Heart right ventricle (tissue), 16 donors: ENCODE measurements at regions not wholly inside any gene's neighbourhood (a gene's known extent, or its start where the extent isn't known, plus 50 kb on each side); places are given as distances from the start of the nearest gene placed in this dataset.
"Not testable (repeated sequence)": the region's sequence is repeated elsewhere in the genome, so short reads cannot be mapped to it uniquely, and the experiment has no call there.

Experiments used
- ATAC-seq, 8 donors: fragments of 200-7000 bp; cut with Tn5 transposase; one replicate each; pipeline ENCODE4 v1.9.1; 2020; ENCODE audit warnings: mild to moderate bottlenecking in 8 of 8, moderate library complexity in 8 of 8, moderate number of reproducible peaks in 1 of 8
- DNase-seq, 2 donors: peaks; one replicate each; pipeline ENCODE4 v3.0.0-alpha.2; 2020
- H3K27ac ChIP-seq, 10 donors: fragments of 200-600 bp; sonication (generic) in 2 of 10; one replicate each; pipeline versions ENCODE4 v1.5.0 to v1.8.0; 2020 to 2022; ENCODE audit warnings: mild to moderate bottlenecking in 3 of 10
- H3K27me3 ChIP-seq, 7 donors: fragments of 200-600 bp; one replicate each; pipeline ENCODE4 v1.8.0; 2021 to 2022; ENCODE audit warnings: mild to moderate bottlenecking in 2 of 7
- H3K36me3 ChIP-seq, 9 donors: fragments of 200-600 bp; sonication (generic) in 1 of 9; one replicate each; pipeline versions ENCODE4 v1.5.0 to v1.8.0; 2020 to 2022; ENCODE audit warnings: mild to moderate bottlenecking in 2 of 9
- H3K4me1 ChIP-seq, 9 donors: fragments of 200-600 bp; sonication (generic) in 1 of 9; one replicate each; pipeline versions ENCODE4 v1.5.0 to v1.8.0; 2020 to 2022; ENCODE audit warnings: mild to moderate bottlenecking in 4 of 9
- H3K4me3 ChIP-seq, 10 donors: fragments of 200-600 bp; sonication (generic) in 2 of 10; one replicate each; pipeline versions ENCODE4 v1.5.0 to v1.8.0; 2020 to 2022; ENCODE audit warnings: mild to moderate bottlenecking in 7 of 10, moderate library complexity in 2 of 10
- H3K9me3 ChIP-seq, 11 donors: fragments of 200-600 bp in 10 of 11; sonication (generic) in 2 of 11; one replicate each; pipeline versions ENCODE4 v1.5.0 to v1.8.0; 2013 to 2022; ENCODE audit warnings: mild to moderate bottlenecking in 2 of 11, control low read depth in 1 of 11, moderate library complexity in 1 of 11
- WGBS, 2 donors: extraction: QIAGEN DNeasy Blood & Tissue Kit; methylation state at CpG; one replicate each; pipeline ENCODE4 v1.1.7; 2013; ENCODE audit warnings: inconsistent platforms in 1 of 2; 5-methylcytosine and 5-hydroxymethylcytosine counted together
- intact Hi-C, 10 donors: fragments of 100-400 bp; cut with DNase I; formaldehyde crosslinking; loops; one replicate each; pipeline versions ENCODE4 v1.11.1 to v1.14.2; 2022
- TF ChIP-seq, protein P1 (sequence below), 9 donors: fragments of 200-600 bp; sonication (generic) in 2 of 9; IDR thresholded peaks; one replicate each; pipeline versions ENCODE4 v1.5.0 to v1.8.0; 2021 to 2022; ENCODE audit warnings: antibody characterized with exemption in 9 of 9, mild to moderate bottlenecking in 5 of 9, moderate library complexity in 1 of 9
- donor health status: Arrhythmogenic right ventricular cardiomyopathy.
- donor health status: ischemic (EF 13 %, LVEDD 7.1; RV severe dilation, severe dysfunction).
- donor health status: healthy with polysubstance abuse.
- donor health status: DM: no; HTN: yes; CAD: no.
- donor health status: DM: no; HTN: no; CAD: no.
- donor health status: ischemic (EF 25% LVEDD 6.9; RV normal size, moderate dysfunction).
- donor health status: ischemic (EF 25% LVEDD 5.7; RV mildly dilated, moderate dysfunction).
- donor health status: healthy.
- donor health status: DM: yes; HTN: yes; CAD: no.
- donor health status: Ischemic cardiomyopathy.
- donor health status: ischemic (EF 35%, LVEDD 5.7; RV mildly dilated, moderate dysfunction).
- donor health status: nonischemic (EF 11% LVEDD 7.7; RV severe dilation, severe dysfunction).
- donor health status: DM: yes; HTN: yes; CAD: no.
- donor health status: PGD.
- donor health status: ischemic (EF 29% LVEDD 5.4; RV normal size, mild dysfunction).
- donor health status: nonischemic (EF 23%, LVEDD 6.1; RV moderate dilation, normal function).

DNA sequence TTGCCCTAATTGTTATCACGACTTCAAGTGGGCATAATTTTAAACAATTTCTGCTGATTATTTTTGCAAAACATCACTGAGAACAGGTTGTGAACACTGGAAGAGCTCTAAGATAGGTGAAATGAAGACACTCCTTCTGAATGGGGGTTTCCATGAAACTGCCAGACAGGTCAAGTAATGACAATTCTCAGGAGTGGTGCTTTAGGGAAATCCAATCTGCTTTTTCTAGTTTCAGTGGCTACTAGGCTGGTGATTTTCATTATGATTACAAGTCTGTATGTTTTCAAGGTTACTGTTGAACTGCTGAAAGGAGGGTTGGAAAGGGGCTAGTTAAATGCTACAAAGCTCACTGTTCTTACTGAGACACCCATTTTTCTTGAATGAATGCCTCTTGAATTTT, 1724.2 kb downstream of the PCDH9 start:
- ATAC-seq = no peak
- Histone ChIP-seq H3K36me3 (no peaks in the 10 kb centered on the region), H3K4me3 (no peak overlapping the region), H3K4me1 (no peaks in the 10 kb centered on the region), H3K27me3 (no peaks in the 10 kb centered on the region), H3K27ac (no peak overlapping the region), H3K9me3 (peaks cover 0 to 26% (median 0%) of the 10 kb centered on the region in 11 donors)
- TF ChIP-seq, protein P1, sequence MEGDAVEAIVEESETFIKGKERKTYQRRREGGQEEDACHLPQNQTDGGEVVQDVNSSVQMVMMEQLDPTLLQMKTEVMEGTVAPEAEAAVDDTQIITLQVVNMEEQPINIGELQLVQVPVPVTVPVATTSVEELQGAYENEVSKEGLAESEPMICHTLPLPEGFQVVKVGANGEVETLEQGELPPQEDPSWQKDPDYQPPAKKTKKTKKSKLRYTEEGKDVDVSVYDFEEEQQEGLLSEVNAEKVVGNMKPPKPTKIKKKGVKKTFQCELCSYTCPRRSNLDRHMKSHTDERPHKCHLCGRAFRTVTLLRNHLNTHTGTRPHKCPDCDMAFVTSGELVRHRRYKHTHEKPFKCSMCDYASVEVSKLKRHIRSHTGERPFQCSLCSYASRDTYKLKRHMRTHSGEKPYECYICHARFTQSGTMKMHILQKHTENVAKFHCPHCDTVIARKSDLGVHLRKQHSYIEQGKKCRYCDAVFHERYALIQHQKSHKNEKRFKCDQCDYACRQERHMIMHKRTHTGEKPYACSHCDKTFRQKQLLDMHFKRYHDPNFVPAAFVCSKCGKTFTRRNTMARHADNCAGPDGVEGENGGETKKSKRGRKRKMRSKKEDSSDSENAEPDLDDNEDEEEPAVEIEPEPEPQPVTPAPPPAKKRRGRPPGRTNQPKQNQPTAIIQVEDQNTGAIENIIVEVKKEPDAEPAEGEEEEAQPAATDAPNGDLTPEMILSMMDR (IDR thresholded peaks at IDR 0.05) = no peak
- intact Hi-C loops = no loop called here
- WGBS, 2 donors = 76% methylated on average over 1 of the region's 1 CpG
- DNase-seq = no peak

DNA sequence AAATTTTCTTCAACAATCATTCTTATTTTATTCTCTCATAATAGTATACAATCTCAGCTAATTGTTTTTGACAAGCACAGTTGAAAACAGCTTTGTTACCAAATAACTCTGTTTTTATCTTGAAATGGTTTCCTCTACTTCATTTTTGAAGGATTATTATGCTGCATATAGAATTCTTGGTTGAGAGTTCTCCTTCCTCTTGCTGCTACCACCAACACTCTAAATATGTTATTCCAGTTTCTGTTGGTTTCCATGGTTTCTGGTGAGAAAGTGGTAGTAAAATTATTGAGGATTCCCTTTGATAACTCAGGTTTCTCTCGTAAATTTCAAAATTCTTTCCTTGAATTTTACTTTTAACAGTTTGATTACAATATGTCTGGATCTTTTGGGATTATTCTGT, 1725.9 kb downstream of the PCDH9 start:
- 78 to 86% methylated on average over 1 of the region's 1 CpG for WGBS, 2 donors
- no peaks in the 10 kb centered on the region for H3K36me3 ChIP-seq
- DNase-seq = no peak
- H3K4me1 ChIP-seq = no peaks in the 10 kb centered on the region
- H3K9me3 ChIP-seq = peaks cover 0 to 26% (median 0%) of the 10 kb centered on the region in 11 donors
- no peak overlapping the region for H3K27ac ChIP-seq
- H3K4me3 ChIP-seq = no peak overlapping the region
- H3K27me3 ChIP-seq = no peaks in the 10 kb centered on the region
- intact Hi-C loops = no loop called here
- TF ChIP-seq, protein P1 (IDR thresholded peaks at IDR 0.05) = no peak
- no peak for ATAC-seq

DNA sequence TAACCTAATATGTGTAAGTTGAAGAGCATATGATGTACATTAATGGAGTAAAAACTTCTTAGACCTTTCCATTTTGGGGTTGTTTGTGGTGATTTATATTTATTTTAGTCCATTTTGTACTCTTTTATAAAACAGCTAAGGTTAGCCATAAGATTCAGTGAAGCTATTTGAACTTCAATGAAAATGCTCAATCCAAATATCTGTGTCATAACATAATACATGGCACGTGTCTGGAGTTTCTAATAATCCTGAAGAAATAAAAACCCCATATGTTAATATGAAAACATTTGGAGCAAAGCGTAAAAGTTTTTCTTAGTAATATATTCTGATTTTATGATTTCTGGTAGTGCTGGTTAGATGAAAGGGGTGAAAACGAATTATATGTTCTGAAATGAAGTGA, 1729.7 kb downstream of the PCDH9 start:
- Histone ChIP-seq H3K27ac (no peak overlapping the region), H3K4me1 (no peaks in the 10 kb centered on the region), H3K9me3 (peaks cover 0 to 24% (median 0%) of the 10 kb centered on the region in 11 donors), H3K4me3 (no peak overlapping the region), H3K36me3 (no peaks in the 10 kb centered on the region), H3K27me3 (no peaks in the 10 kb centered on the region)
- TF ChIP-seq, protein P1 (IDR thresholded peaks at IDR 0.05) = no peak
- intact Hi-C loops = no loop called here
- DNase-seq (no peak), ATAC-seq (no peak)
- WGBS, 2 donors = 68 to 74% methylated on average over 3 of the region's 3 CpGs

DNA sequence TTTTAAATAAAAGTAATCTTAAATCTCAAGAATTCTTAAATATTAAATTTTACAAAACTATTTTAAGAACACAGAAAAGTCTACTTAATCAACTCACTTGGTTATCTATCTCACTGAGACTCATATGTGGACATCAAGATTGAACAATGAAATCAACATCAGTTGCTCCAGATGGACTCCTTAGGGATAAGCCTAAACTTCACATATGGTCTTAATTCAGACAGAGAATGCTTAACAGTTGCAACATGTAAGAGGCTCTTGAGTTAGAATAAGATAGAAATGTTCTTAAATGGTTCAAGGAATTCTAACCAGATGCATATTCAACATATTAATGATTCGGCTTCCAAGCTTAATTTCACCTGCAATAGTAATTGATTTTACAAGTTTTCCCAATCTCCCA, 1730.9 kb downstream of the PCDH9 start:
- intact Hi-C loops = no loop called here
- H3K27ac ChIP-seq = no peak overlapping the region
- ATAC-seq = no peak
- no peaks in the 10 kb centered on the region for H3K36me3 ChIP-seq
- no peaks in the 10 kb centered on the region for H3K4me1 ChIP-seq
- H3K27me3 ChIP-seq = no peaks in the 10 kb centered on the region
- no peak overlapping the region for H3K4me3 ChIP-seq
- TF ChIP-seq, protein P1 (IDR thresholded peaks at IDR 0.05) = no peak
- H3K9me3 ChIP-seq = peaks cover 0 to 12% (median 0%) of the 10 kb centered on the region in 11 donors
- no peak for DNase-seq
- WGBS, 2 donors = 86 to 88% methylated on average over 1 of the region's 1 CpG

DNA sequence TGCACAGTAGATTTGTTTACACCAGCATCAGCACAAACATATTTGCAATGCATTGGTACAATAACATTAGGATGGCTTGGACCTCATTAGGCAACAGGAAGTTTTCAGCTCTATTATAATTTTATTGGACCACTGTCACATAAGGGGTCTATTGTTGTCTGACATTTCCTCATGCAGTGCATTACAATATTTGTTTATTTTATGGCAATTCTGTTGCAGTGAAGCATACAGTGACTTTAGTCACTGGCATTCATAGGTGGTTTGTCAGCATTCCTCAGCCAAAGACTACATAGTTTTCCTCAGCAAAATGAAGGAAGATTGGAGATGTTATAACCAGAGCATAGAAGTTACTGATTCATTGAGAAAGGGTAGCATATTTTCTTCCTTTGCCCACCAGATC, 1732.9 kb downstream of the PCDH9 start:
- no peak overlapping the region for H3K4me3 ChIP-seq
- H3K27ac ChIP-seq = no peak overlapping the region
- H3K27me3 ChIP-seq = no peaks in the 10 kb centered on the region
- intact Hi-C loops = no loop called here
- ATAC-seq (no peak), DNase-seq (no peak)
- TF ChIP-seq, protein P1 (IDR thresholded peaks at IDR 0.05) = no peak
- no peaks in the 10 kb centered on the region for H3K36me3 ChIP-seq
- H3K9me3 ChIP-seq = peaks cover 0 to 4% (median 0%) of the 10 kb centered on the region in 11 donors
- no peaks in the 10 kb centered on the region for H3K4me1 ChIP-seq

DNA sequence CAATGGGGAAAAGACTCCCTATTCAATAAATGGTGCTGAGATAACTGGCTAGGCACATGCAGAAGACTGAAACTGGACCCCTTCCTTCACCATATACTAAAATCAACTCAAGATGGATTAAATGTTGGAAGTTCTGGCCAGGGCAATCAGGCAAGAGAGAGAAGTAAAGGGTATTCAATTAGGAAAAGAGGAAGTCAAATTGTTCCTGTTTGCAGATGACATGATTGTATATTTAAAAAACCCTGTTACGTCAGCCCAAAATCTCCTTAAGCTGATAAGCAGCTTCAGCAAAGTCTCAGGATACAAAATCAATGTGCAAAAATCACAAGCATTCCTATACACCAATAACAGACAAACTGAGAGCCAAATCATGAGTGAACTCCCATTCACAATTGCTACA, 1739.4 kb downstream of the PCDH9 start:
- H3K27me3 ChIP-seq, H3K36me3 ChIP-seq, intact Hi-C loops, H3K4me1 ChIP-seq, H3K27ac ChIP-seq, H3K4me3 ChIP-seq, DNase-seq, ATAC-seq: not testable (repeated sequence)
- H3K9me3 ChIP-seq = peaks cover 0 to 12% (median 0%) of the 10 kb centered on the region in 11 donors
- WGBS, 2 donors = 64 to 75% methylated on average over 1 of the region's 1 CpG
